Keratinocyte (primary cell): ENCODE measurements at regions not wholly inside any gene's neighbourhood (a gene's known extent, or its start where the extent isn't known, plus 50 kb on each side); places are given as distances from the start of the nearest gene placed in this dataset.
"Not testable (repeated sequence)": the region's sequence is repeated elsewhere in the genome, so short reads cannot be mapped to it uniquely, and the experiment has no call there.

Source experiments
- DNase-seq: peaks from one replicate; pipeline ENCODE4 v3.0.0-alpha.2; 2011; ENCODE audit warnings: low read depth, missing footprints, low spot score
- FAIRE-seq: peaks from 2 replicates; lab custom pipeline; 2011; peaks lifted over from hg19 to GRCh38; lab: Jason Lieb, UNC
- H2AFZ ChIP-seq: 2 replicates; pipeline ENCODE4 v1.6.0; 2012; ENCODE audit warnings: low read length, control low read depth, inconsistent platforms; ENCODE audit not compliant: control insufficient read depth
- H3K27ac ChIP-seq: 2 replicates; pipeline ENCODE4 v1.5.1; 2011; ENCODE audit warnings: low read length; ENCODE audit not compliant: control insufficient read depth, insufficient read depth
- H3K27me3 ChIP-seq: 3 replicates; pipeline ENCODE4 v1.6.0; 2011; ENCODE audit warnings: low read length; ENCODE audit not compliant: control insufficient read depth, insufficient read depth; ENCODE audit errors: extremely low read depth
- H3K36me3 ChIP-seq, 2 experiments: 2 replicates in 1 of 2; 3 replicates in 1 of 2; pipeline ENCODE4 v1.5.1; 2011; ENCODE audit warnings: low read length in 2 of 2, mild to moderate bottlenecking in 1 of 2; ENCODE audit not compliant: control insufficient read depth in 2 of 2, insufficient read depth in 2 of 2; ENCODE audit errors: extremely low read depth in 1 of 2
- H3K4me1 ChIP-seq: 3 replicates; pipeline ENCODE4 v1.5.1; 2011; ENCODE audit warnings: low read length; ENCODE audit not compliant: control insufficient read depth, insufficient read depth; ENCODE audit errors: extremely low read depth
- H3K4me2 ChIP-seq: 3 replicates; pipeline ENCODE4 v1.6.0; 2011; ENCODE audit warnings: low read depth, low read length; ENCODE audit not compliant: control insufficient read depth, insufficient read depth; ENCODE audit errors: extremely low read depth
- H3K4me3 ChIP-seq, 3 experiments: fragments of 200-600 bp in 1 of 3; sonication (generic) in 1 of 3; 2 replicates in 2 of 3; 3 replicates in 1 of 3; pipeline ENCODE4 v1.5.1; 2011 to 2016; ENCODE audit warnings: low read length in 3 of 3, mild to moderate bottlenecking in 3 of 3, control low read depth in 2 of 3, inconsistent platforms in 1 of 3, low read depth in 1 of 3, mixed read lengths in 1 of 3, mixed run types in 1 of 3, moderate library complexity in 1 of 3; ENCODE audit not compliant: control insufficient read depth in 2 of 3, insufficient read depth in 2 of 3; ENCODE audit errors: extremely low read depth in 1 of 3
- H3K79me2 ChIP-seq: 2 replicates; pipeline ENCODE4 v1.6.0; 2012; ENCODE audit warnings: low read length; ENCODE audit not compliant: control insufficient read depth, insufficient read depth
- H3K9ac ChIP-seq: 3 replicates; pipeline ENCODE4 v1.6.0; 2011; ENCODE audit warnings: low read length; ENCODE audit not compliant: control insufficient read depth, insufficient read depth; ENCODE audit errors: extremely low read depth
- H3K9me1 ChIP-seq: 3 replicates; pipeline ENCODE4 v1.6.0; 2011; ENCODE audit warnings: low read length; ENCODE audit not compliant: control insufficient read depth, insufficient read depth; ENCODE audit errors: extremely low read depth
- H3K9me3 ChIP-seq: 2 replicates; pipeline ENCODE4 v1.5.1; 2012; ENCODE audit warnings: low read depth, low read length; ENCODE audit not compliant: control insufficient read depth
- H4K20me1 ChIP-seq: 3 replicates; pipeline ENCODE4 v1.6.0; 2011; ENCODE audit warnings: low read length; ENCODE audit not compliant: control insufficient read depth, insufficient read depth; ENCODE audit errors: extremely low read depth
- CTCF ChIP-seq, 3 experiments: IDR thresholded peaks in 1 of 3; conservative IDR thresholded peaks in 1 of 3; optimal IDR thresholded peaks in 1 of 3; 2 replicates in 2 of 3; 3 replicates in 1 of 3; pipeline versions ENCODE3 to v1.5.1; 2011; ENCODE audit warnings: low read length in 3 of 3, mild to moderate bottlenecking in 3 of 3, moderate library complexity in 2 of 3, control low read depth in 1 of 3, inconsistent platforms in 1 of 3; ENCODE audit not compliant: insufficient read depth in 2 of 3; ENCODE audit errors: extremely low read depth in 1 of 3
- EZH2 ChIP-seq: IDR thresholded peaks from one replicate; pipeline ENCODE4 v1.6.1; 2012; ENCODE audit warnings: inconsistent platforms, mild to moderate bottlenecking, low read length, moderate library complexity
- dilution Hi-C: fragments of 300-500 bp; cut with MboI; formaldehyde crosslinking; loops from one replicate; pipeline ENCODE4 v1.7.0; 2020; ENCODE audit warnings: low sequenced_read_pairs; ENCODE audit not compliant: extremely low pct_ligation_motif_present

GRCh38 chr14:105581551-105582341 lies 55.4 kb downstream of the TMEM121 start:
- no peak overlapping the region for H2AFZ ChIP-seq
- no peaks in the 10 kb centered on the region for H3K36me3 ChIP-seq
- DNase-seq: no peak
- FAIRE-seq: no peak
- H3K27me3 ChIP-seq: no peaks in the 10 kb centered on the region
- dilution Hi-C loops: no loop called here
- TF ChIP-seq EZH2 (no peak), CTCF (optimal IDR thresholded peaks at IDR 0.05 in 1 of 3, IDR thresholded peaks at IDR 0.05 in 1 of 3, conservative IDR thresholded peaks at IDR 0.05 in 1 of 3; ENCODE audit: extremely low read depth in 1 of 3, insufficient read depth in 2 of 3, low read length in 3 of 3) (no peak)
- no peak overlapping the region for H3K9ac ChIP-seq
- no peaks in the 10 kb centered on the region for H3K79me2 ChIP-seq
- no peak overlapping the region for H3K4me3 ChIP-seq
- no peak overlapping the region for H3K4me2 ChIP-seq
- no peaks in the 10 kb centered on the region for H3K4me1 ChIP-seq
- no peak overlapping the region for H3K27ac ChIP-seq
- H3K9me1 ChIP-seq: no peaks in the 10 kb centered on the region
- no peaks in the 10 kb centered on the region for H3K9me3 ChIP-seq
- H4K20me1 ChIP-seq: no peaks in the 10 kb centered on the region

DNA sequence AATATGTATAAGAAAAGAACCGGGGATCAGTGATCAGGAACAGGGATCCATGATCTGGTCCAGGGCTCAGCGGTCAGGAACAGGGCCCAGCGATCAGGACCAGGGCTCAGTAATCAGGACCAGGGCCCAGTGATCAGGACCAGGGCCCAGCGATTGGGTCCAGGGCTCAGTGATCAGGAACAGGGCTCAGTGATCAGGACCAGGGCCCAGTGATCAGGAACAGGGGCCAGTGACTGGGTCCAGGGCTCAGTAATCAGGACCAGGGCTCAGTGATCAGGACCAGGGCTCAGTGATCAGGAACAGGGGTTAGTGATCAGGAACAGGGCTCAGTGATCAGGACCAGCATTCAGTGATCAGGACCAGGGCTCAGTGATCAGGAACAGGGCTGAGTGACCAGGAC lies 56.3 kb downstream of the TMEM121 start:
- no peak for FAIRE-seq

GRCh38 chr14:105583914-105584313 lies 57.5 kb downstream of the TMEM121 start:
- H3K4me1 ChIP-seq, H3K9ac ChIP-seq, dilution Hi-C loops, H3K4me2 ChIP-seq, H3K27me3 ChIP-seq, H3K79me2 ChIP-seq, H3K27ac ChIP-seq, H4K20me1 ChIP-seq, H3K36me3 ChIP-seq, H3K9me3 ChIP-seq, H2AFZ ChIP-seq, H3K4me3 ChIP-seq, FAIRE-seq, H3K9me1 ChIP-seq, DNase-seq: not testable (repeated sequence)

More for the DNA sequence above, 56.3 kb downstream of the TMEM121 start:
- Histone ChIP-seq H3K9me1 (no peaks in the 10 kb centered on the region), H3K4me1 (no peaks in the 10 kb centered on the region), H2AFZ (no peak overlapping the region), H3K4me3 (no peak overlapping the region), H3K9ac (no peak overlapping the region), H3K27ac (no peak overlapping the region), H3K4me2 (no peak overlapping the region), H4K20me1 (no peaks in the 10 kb centered on the region), H3K9me3 (no peaks in the 10 kb centered on the region), H3K36me3 (no peaks in the 10 kb centered on the region), H3K27me3 (no peaks in the 10 kb centered on the region), H3K79me2 (no peaks in the 10 kb centered on the region)
- dilution Hi-C loops: no loop called here
- TF ChIP-seq CTCF (optimal IDR thresholded peaks at IDR 0.05 in 1 of 3, IDR thresholded peaks at IDR 0.05 in 1 of 3, conservative IDR thresholded peaks at IDR 0.05 in 1 of 3; ENCODE audit: extremely low read depth in 1 of 3, insufficient read depth in 2 of 3, low read length in 3 of 3) (no peak), EZH2 (no peak)
- no peak for DNase-seq

- H3K79me2 ChIP-seq, H3K9me1 ChIP-seq, DNase-seq, H3K4me1 ChIP-seq, H3K27me3 ChIP-seq, H3K9me3 ChIP-seq, H3K9ac ChIP-seq, H3K27ac ChIP-seq, H3K4me3 ChIP-seq, H3K4me2 ChIP-seq, FAIRE-seq, H2AFZ ChIP-seq, dilution Hi-C loops, H4K20me1 ChIP-seq, H3K36me3 ChIP-seq: not testable (repeated sequence)
These were observed 58.9 kb downstream of the TMEM121 start for GRCh38 chr14:105585290-105585689.
